Sigmoid colon (tissue), 3 donors: ENCODE measurements at regions not wholly inside any gene's neighbourhood (a gene's known extent, or its start where the extent isn't known, plus 50 kb on each side); places are given as distances from the start of the nearest gene placed in this dataset.

Experiments used
- CTCF ChIP-seq, 4 experiments: fragments of 450-650 bp in 3 of 4; fragments of 200-600 bp in 1 of 4; IDR thresholded peaks; one replicate each; pipeline ENCODE4 v1.5.1; 2016 to 2019; ENCODE audit warnings: antibody characterized with exemption in 4 of 4, mild to moderate bottlenecking in 3 of 4, moderate library complexity in 2 of 4
- POLR2A ChIP-seq, 2 donors: fragments of 450-650 bp; IDR thresholded peaks; one replicate each; pipeline ENCODE4 v1.6.1; 2016; ENCODE audit warnings: antibody characterized with exemption in 2 of 2, mild to moderate bottlenecking in 2 of 2, moderate library complexity in 2 of 2

- TF ChIP-seq POLR2A (IDR thresholded peaks at IDR 0.05), result no peak
- peak; percentile 40 to 52 (median 42) for TF ChIP-seq CTCF (IDR thresholded peaks at IDR 0.05)
These were observed 126.6 kb downstream of the ASB9 start for GRCh38 chrX:15143050-15143824.
